HG02623 (cell line): ENCODE measurements at regions not wholly inside any gene's neighbourhood (a gene's known extent, or its start where the extent isn't known, plus 50 kb on each side); places are given as distances from the start of the nearest gene placed in this dataset.
"Not testable (repeated sequence)": the region's sequence is repeated elsewhere in the genome, so short reads cannot be mapped to it uniquely, and the experiment has no call there.

Experiments used
- ATAC-seq: cut with Tn5 transposase; IDR thresholded peaks from one replicate; pipeline ENCODE4 v1.9.1; 2021; ENCODE audit warnings: moderate library complexity; ENCODE audit not compliant: unreplicated experiment

GRCh38 chr10:106304056-106304455 is 860.5 kb downstream of the SORCS1 start:
- ATAC-seq: no peak

- no peak for ATAC-seq
Measured at GRCh38 chr10:106302961-106303360, 861.5 kb downstream of the SORCS1 start.

- no peak for ATAC-seq
Measured at GRCh38 chr10:106301146-106301545, 863.4 kb downstream of the SORCS1 start.

- ATAC-seq: no peak
Measured at GRCh38 chr10:106296750-106297392, 867.6 kb downstream of the SORCS1 start.

- no peak for ATAC-seq
Measured at GRCh38 chr10:106284802-106285587, 879.5 kb downstream of the SORCS1 start.

- ATAC-seq: no peak
Measured at GRCh38 chr10:106280896-106281460, 883.5 kb downstream of the SORCS1 start.

GRCh38 chr10:106278383-106278782 is 886.1 kb downstream of the SORCS1 start:
- ATAC-seq: no peak

- no peak for ATAC-seq
Measured at GRCh38 chr10:106271237-106271636, 893.3 kb downstream of the SORCS1 start.

GRCh38 chr10:106268000-106268399 is 896.5 kb downstream of the SORCS1 start:
- ATAC-seq: no peak

- ATAC-seq: no peak
Measured at GRCh38 chr10:106267591-106267990, 896.9 kb downstream of the SORCS1 start.

GRCh38 chr10:106257432-106257831 is 907.1 kb downstream of the SORCS1 start:
- ATAC-seq: not testable (repeated sequence)

- ATAC-seq: no peak
Measured at GRCh38 chr10:106255111-106255678, 909.3 kb downstream of the SORCS1 start.

GRCh38 chr10:106254071-106254470 is 910.4 kb downstream of the SORCS1 start:
- no peak for ATAC-seq

GRCh38 chr10:106252541-106252940 is 912.0 kb downstream of the SORCS1 start:
- no peak for ATAC-seq

- no peak for ATAC-seq
Measured at GRCh38 chr10:106251573-106251972, 912.9 kb downstream of the SORCS1 start.

GRCh38 chr10:106242301-106242700 is 922.2 kb downstream of the SORCS1 start:
- ATAC-seq: no peak

GRCh38 chr10:106226828-106227227 is 937.7 kb downstream of the SORCS1 start:
- no peak for ATAC-seq

- ATAC-seq: no peak
Measured at GRCh38 chr10:106226142-106226541, 938.4 kb downstream of the SORCS1 start.

- ATAC-seq: no peak
Measured at GRCh38 chr10:106224676-106225075, 939.8 kb downstream of the SORCS1 start.

- no peak for ATAC-seq
Measured at GRCh38 chr10:106217627-106218026, 946.9 kb downstream of the SORCS1 start.

GRCh38 chr10:106216085-106216484 is 948.4 kb downstream of the SORCS1 start:
- ATAC-seq: no peak

GRCh38 chr10:106214243-106214642 is 950.3 kb downstream of the SORCS1 start:
- no peak for ATAC-seq
